ENCODE measurements at regions not wholly inside any gene's neighbourhood (a gene's known extent, or its start where the extent isn't known, plus 50 kb on each side); places are given as distances from the start of the nearest gene placed in this dataset.
"Not testable (repeated sequence)": the region's sequence is repeated elsewhere in the genome, so short reads cannot be mapped to it uniquely, and the experiment has no call there.

DNA sequence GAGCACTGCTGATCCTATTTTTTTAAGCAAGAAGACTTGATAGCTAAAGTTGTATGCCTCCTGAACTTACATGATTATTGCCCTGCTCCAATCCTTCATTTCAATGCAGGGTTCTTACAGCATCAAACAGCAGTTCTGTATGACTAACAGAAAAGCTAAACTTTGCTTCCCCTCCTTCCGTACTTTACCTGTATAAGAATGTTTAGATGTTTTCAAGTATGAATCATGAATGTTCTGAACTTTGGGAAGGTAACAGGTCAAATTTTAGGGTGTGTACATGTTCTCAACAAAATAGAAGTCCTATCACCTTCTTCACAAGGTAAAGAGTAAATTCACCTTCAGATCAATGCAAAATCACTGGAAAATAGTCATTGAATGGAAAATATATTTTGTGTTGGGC lies 972.6 kb upstream of the SEMA6A start:
- no peak for DNase-seq (ENCODE audit: low read depth, low spot score)

- DNase-seq (ENCODE audit: low read depth, low spot score), result no peak
Measured at GRCh38 chr5:117539692-117540091, 965.1 kb upstream of the SEMA6A start.

DNA sequence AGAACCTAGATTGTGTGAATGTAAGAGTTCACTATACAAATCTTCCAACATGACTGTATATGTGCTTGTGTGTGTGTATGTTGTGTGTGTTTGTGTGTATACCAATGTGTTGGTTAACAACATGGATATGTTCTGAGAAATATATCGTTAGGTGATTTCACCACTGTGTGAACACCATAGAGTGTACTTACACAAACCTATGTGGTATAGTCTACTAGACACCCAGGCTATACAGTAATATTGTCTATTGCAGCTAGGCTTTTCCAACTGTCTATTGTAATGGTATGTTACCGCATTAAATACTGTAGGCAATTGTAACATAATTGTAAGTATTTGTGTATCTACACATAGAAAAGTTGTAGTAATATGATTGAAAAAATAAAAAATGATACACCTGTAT lies 959.2 kb upstream of the SEMA6A start:
- DNase-seq (ENCODE audit: low read depth, low spot score), result no peak

DNA sequence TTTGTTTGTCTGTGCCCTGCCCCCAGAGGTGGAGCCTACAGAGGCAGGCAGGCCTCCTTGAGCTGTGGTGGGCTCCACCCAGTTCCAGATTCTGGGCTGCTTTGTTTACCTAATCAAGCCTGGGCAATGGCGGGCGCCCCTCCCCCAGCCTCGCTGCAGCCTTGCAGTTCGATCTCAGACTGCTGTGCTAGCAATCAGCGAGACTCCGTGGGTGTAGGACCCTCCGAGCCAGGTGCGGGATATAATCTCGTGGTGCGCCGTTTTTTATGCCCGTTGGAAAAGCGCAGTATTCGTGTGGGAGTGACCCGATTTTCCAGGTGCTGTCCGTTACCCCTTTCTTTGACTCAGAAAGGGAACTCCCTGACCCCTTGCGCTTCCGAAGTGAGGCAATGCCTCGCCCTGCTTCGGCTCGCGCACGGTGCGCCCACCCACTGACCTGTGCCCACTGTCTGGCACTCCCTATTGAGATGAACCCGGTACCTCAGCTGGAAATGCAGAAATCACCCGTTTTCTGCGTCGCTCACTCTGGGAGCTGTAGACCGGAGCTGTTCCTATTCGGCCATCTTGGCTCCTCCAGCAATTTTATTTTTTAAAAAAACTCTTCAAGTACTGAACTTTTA lies 958.5 kb upstream of the SEMA6A start:
- DNase-seq (ENCODE audit: low read depth, low spot score), result not testable (repeated sequence)

DNA sequence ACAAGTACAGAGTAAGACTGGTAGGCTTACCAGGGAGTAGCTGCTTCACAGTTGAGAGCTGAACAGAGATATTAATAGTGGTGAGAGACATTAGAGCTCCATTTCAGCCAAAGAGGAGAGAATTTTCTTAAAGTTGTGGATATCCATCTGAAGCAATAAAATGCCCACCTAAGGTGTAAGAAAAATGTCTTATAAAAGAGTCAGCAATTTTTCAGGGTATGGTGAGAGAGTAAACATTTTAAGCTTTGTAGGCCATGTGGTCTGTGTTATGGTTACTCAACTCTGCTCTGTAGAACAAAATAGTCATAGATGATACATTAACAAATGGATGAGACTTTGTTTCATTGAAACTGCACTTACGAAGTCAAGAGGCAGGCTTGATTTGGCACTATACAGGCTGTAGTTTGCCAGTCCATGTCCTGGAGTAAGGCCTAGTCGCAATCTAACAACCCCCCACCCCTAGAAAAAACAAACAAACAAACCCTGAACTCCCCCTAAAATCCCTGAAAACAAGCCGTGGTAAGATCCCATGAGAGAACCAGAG lies 945.4 kb upstream of the SEMA6A start:
- no peak for DNase-seq (ENCODE audit: low read depth, low spot score)

GRCh38 chr5:117504305-117504704 lies 929.7 kb upstream of the SEMA6A start:
- no peak for DNase-seq (ENCODE audit: low read depth, low spot score)

- DNase-seq (ENCODE audit: low read depth, low spot score), result no peak
Measured at GRCh38 chr5:117497601-117498000, 923.0 kb upstream of the SEMA6A start.

- DNase-seq (ENCODE audit: low read depth, low spot score), result no peak
Measured at GRCh38 chr5:117496801-117497200, 922.2 kb upstream of the SEMA6A start.

DNA sequence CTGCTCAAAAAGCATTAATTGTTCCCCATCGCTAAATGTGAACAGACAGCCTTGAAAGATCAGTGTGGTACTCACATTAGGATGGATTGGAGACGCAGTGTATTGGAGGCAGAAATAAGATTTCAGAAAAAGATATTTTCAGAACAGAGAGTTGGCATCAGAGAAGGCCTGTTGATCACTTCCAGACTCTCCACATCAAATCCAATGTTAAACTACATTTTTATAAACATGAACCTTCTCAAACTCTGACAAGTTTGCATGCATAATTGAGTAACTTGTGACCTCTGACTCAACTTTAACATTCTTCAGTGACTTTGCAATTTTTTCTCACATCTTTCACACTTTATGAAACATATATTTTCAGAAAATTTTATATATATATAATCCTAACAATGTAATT lies 919.6 kb upstream of the SEMA6A start:
- DNase-seq (ENCODE audit: low read depth, low spot score), result no peak

- DNase-seq (ENCODE audit: low read depth, low spot score), result no peak
Measured at GRCh38 chr5:117488976-117489500, 914.4 kb upstream of the SEMA6A start.

DNA sequence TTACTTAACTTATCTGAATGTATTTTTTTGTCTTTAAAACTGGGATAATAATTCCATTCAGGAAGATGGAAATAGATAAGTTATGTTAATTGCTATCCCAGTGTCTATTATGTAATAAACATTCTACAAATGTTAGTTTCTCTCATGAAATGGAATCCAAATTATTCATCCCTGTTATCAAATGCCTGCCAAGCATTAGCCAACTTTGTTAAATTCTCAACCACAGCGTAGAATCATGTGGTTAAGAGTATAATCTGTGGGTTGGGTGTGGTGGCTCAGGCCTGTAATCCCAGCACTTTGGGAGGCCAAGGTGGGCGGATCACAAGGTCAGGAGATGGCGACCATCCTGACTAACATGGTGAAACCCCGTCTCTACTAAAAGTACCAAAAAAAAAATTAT lies 912.9 kb upstream of the SEMA6A start:
- no peak for DNase-seq (ENCODE audit: low read depth, low spot score)

DNA sequence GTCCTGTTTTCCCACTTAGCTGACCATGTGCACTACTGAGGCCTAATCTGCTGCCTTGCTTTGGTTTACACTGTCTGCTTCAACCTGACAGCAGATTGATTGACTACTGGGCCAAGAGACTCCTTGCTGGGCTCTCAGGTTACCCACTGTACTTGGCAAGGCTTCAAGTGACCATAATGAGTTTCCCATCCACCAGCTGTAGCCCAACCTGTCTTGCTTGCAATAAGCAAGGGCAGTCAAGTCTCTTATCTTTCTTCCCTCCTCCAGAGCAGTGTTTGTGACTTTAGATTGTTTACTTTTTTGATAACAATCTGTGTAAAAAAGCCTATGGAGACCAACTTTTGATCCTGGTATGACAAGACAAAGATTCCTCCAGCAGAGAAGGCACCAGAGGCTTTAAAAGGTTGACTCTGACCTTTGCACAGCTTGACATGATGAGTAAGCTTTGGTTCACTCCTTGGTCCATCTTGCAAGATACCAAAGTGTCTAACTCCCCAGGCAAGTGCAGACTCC lies 912.3 kb upstream of the SEMA6A start:
- DNase-seq (ENCODE audit: low read depth, low spot score), result no peak

DNA sequence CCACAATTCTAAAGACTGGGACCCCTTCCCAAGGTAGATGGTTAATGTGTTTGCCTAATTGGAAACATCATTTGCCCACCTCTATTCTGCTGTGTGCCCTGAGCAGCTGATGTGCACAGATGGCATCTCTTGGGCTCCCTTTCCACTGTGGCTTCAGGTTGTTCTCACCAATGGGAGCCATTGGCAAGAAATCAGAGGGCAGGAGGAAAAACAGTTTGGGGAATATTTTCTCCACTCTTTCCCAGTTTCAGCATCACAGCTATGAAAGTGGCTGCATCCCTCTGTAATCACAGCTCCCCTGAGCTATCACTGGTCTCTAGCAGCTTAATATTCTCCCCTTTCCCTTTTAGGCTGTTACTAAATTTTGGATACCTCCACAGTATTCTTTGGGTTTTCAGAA lies 911.6 kb upstream of the SEMA6A start:
- DNase-seq (ENCODE audit: low read depth, low spot score), result no peak

DNA sequence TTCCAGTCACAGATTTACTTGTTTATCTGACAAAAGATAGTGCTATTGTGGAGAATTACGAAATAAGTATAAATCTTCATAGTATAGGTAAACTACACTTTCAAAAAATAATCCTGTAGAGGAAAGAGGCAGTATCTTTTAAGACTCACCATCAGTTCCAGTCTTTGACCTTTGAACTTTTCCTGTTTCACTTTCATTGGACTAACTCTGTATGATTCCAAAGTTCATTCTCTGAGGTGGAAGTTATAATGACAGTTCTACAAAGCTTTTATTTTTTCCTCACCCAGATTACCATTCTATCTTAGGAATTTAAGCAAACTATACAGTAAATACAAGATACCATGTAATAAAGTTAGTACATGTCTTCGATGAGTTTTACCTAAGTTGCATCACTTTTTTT lies 901.3 kb upstream of the SEMA6A start:
- DNase-seq (ENCODE audit: low read depth, low spot score), result no peak

DNA sequence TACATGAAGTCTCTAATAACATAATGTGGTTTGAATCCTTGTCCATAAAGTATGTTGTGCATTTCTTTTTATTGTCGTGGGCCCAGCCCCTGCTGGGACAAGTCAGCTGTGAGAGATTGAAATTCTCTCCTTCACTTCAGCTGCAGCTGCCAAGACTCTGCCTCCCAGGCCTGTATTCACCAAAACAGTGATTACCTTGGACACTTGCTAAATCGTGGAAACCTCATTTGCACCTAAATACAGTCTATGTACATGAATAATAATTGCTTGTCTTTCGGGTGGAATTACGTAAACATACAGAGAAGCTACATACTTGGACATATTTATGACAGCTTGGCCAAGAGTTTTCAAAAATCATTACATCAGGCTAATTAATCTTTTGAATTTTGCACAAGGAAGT lies 898.5 kb upstream of the SEMA6A start:
- DNase-seq (ENCODE audit: low read depth, low spot score), result no peak

- no peak for DNase-seq (ENCODE audit: low read depth, low spot score)
Measured at GRCh38 chr5:117463881-117464570, 889.4 kb upstream of the SEMA6A start.

DNA sequence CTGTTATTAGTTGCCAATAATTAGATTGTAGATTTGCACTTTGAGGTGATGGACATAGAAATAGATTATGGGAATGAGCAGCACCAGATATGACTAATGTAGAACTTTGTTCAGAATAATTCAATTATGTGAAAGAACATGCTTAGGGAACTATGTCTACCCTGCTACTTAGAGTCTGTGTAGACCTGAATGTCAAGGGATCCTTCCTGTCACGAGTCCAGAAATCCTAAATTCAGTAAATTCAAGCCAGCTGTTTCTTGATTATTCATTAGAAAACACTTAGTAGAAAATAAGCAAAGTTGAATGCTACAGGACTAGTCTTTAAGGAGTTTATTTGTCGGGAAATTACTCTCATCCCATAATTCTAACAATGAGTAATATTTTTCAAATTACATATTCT lies 887.3 kb upstream of the SEMA6A start:
- DNase-seq (ENCODE audit: low read depth, low spot score), result no peak

DNA sequence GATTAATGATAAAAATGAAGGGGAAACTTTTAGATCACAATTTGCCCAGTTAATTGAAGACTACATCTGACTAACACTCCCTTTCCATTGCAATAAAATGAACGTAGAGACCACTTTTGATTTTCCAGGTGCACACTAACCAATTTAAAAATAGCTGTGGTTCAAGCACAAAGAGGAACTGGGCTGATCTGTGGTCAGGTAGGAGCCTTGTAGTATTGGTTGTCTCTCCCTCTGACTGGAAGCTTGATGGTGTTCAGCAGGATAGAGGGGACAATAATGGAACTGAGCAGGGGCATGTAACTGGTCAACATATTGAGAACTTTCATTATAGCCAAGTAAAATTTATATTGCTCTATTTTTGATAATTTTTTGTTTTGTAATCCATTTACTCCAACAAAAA lies 886.8 kb upstream of the SEMA6A start:
- no peak for DNase-seq (ENCODE audit: low read depth, low spot score)

- no peak for DNase-seq (ENCODE audit: low read depth, low spot score)
Measured at GRCh38 chr5:117457656-117458055, 883.0 kb upstream of the SEMA6A start.

- DNase-seq (ENCODE audit: low read depth, low spot score), result no peak
Measured at GRCh38 chr5:117456866-117457470, 882.3 kb upstream of the SEMA6A start.

- no peak for DNase-seq (ENCODE audit: low read depth, low spot score)
Measured at GRCh38 chr5:117455236-117456233, 880.9 kb upstream of the SEMA6A start.
